K562 (cell line): ENCODE measurements at regions not wholly inside any gene's neighbourhood (a gene's known extent, or its start where the extent isn't known, plus 50 kb on each side); places are given as distances from the start of the nearest gene placed in this dataset.
"Not testable (repeated sequence)": the region's sequence is repeated elsewhere in the genome, so short reads cannot be mapped to it uniquely, and the experiment has no call there.

Source experiments
- ATAC-seq: fragments of 200-7000 bp; cut with Tn5 transposase; 3 replicates; pipeline ENCODE4 v1.9.1; 2020; ENCODE audit warnings: moderate library complexity
- BruUV-seq: library from RNA; stranded (reverse); fragments of 400-500 nt; replicated peaks from 2 replicates; lab custom pipeline; 2021; lab: Mats Ljungman, UMichigan
- CTCF ChIA-PET: fragments of 300-600 bp; formaldehyde crosslinking; extraction: SDS; loops from one replicate; lab custom pipeline; 2021; ENCODE audit warnings: low intra/inter-chr PET ratio; lab: Yijun Ruan, JAX
- POLR2A ChIA-PET: fragments of 300-600, 350-650 bp; sonication (Branson Sonifier 250); formaldehyde crosslinking; extraction: SDS; loops from one replicate; lab custom pipeline; 2021; ENCODE audit warnings: antibody characterized with exemption, inconsistent platforms; lab: Yijun Ruan, JAX
- DNase-seq, 4 experiments: peaks; one replicate each; pipeline versions ENCODE4 v3.0.0 to v3.0.0-alpha.2; 2011 to 2018; ENCODE audit warnings: low spot score in 3 of 4, mixed read lengths in 3 of 4; ENCODE audit errors: extremely low read depth in 1 of 4
- FAIRE-seq: peaks from 2 replicates; lab custom pipeline; 2011; peaks lifted over from hg19 to GRCh38; lab: Jason Lieb, UNC
- H2AFZ ChIP-seq: 2 replicates; pipeline ENCODE4 v1.6.0; 2011; ENCODE audit warnings: low read depth, low read length, control low read depth, inconsistent platforms
- H3K27ac ChIP-seq: fragments of 200-600 bp; 3 replicates; pipeline ENCODE4 v1.8.0; 2011; ENCODE audit warnings: low read depth, mild to moderate bottlenecking, control low read depth, inconsistent platforms, low read length, moderate library complexity, mixed read lengths; ENCODE audit errors: extremely low read depth
- H3K27me3 ChIP-seq, 2 experiments: fragments of 300-600 bp in 1 of 2; 2 replicates in 1 of 2; 3 replicates in 1 of 2; pipeline versions ENCODE4 v1.6.0 to v1.8.0; 2011; ENCODE audit warnings: inconsistent platforms in 2 of 2, low read length in 2 of 2, mild to moderate bottlenecking in 1 of 2, mixed read lengths in 1 of 2, moderate library complexity in 1 of 2; ENCODE audit not compliant: control insufficient read depth in 2 of 2, insufficient read depth in 2 of 2
- H3K36me3 ChIP-seq: fragments of 300-600 bp; 3 replicates; pipeline ENCODE4 v1.8.0; 2011; ENCODE audit warnings: mild to moderate bottlenecking, low read length, inconsistent platforms; ENCODE audit not compliant: control insufficient read depth, insufficient read depth
- H3K4me1 ChIP-seq, 2 experiments: fragments of 200-600 bp in 1 of 2; replicated peaks in 1 of 2; 2 replicates in 1 of 2; 3 replicates in 1 of 2; pipeline versions ENCODE4 v1.5.1 to v1.8.0; 2011; ENCODE audit warnings: inconsistent platforms in 2 of 2, low read length in 2 of 2, mild to moderate bottlenecking in 1 of 2, mixed read lengths in 1 of 2, moderate library complexity in 1 of 2; ENCODE audit not compliant: control insufficient read depth in 2 of 2, insufficient read depth in 2 of 2
- H3K4me2 ChIP-seq: 2 replicates; pipeline ENCODE4 v1.6.1; 2011; ENCODE audit warnings: low read length, control low read depth, inconsistent platforms, mixed read lengths; ENCODE audit not compliant: insufficient read depth
- H3K4me3 ChIP-seq: fragments of 200-600 bp; sonication (generic), shearing (Covaris generic); 2 replicates; pipeline ENCODE4 v1.5.1; 2016; ENCODE audit warnings: control low read depth, inconsistent platforms
- H3K79me2 ChIP-seq: fragments of 200-600 bp; 3 replicates; pipeline ENCODE4 v1.8.0; 2011; ENCODE audit warnings: low read length, inconsistent platforms; ENCODE audit not compliant: control insufficient read depth, insufficient read depth
- H3K9ac ChIP-seq, 2 experiments: 2 replicates each; pipeline versions ENCODE4 v1.6.0 to v1.6.1; 2011; ENCODE audit warnings: low read depth in 2 of 2, low read length in 2 of 2, control low read depth in 1 of 2, inconsistent platforms in 1 of 2, mild to moderate bottlenecking in 1 of 2, mixed read lengths in 1 of 2; ENCODE audit not compliant: insufficient read depth in 1 of 2
- H3K9me1 ChIP-seq: one replicate; pipeline ENCODE4 v1.6.0; 2011; ENCODE audit warnings: inconsistent platforms, mild to moderate bottlenecking, low read length, moderate library complexity; ENCODE audit not compliant: control insufficient read depth, insufficient read depth
- H3K9me3 ChIP-seq: replicated peaks from 2 replicates; pipeline ENCODE4 v1.5.1; 2011; ENCODE audit warnings: low read depth, low read length, inconsistent platforms; ENCODE audit not compliant: control insufficient read depth, insufficient read depth
- H4K20me1 ChIP-seq: replicated peaks from 2 replicates; pipeline ENCODE4 v1.6.1; 2011; ENCODE audit warnings: low read length, inconsistent platforms, mixed read lengths; ENCODE audit not compliant: control insufficient read depth, insufficient read depth
- C11orf30 ChIP-seq: fragments of 450-650 bp; IDR thresholded peaks from 2 replicates; pipeline ENCODE4 v1.6.1; 2016; ENCODE audit warnings: low read depth, mild to moderate bottlenecking
- FOSL1 ChIP-seq: fragments of 200-800 bp; sonication (Bioruptor generic); conservative IDR thresholded peaks from 2 replicates; pipeline ENCODE4 v1.6.1; 2016; ENCODE audit warnings: missing genetic modification characterization, missing compliant biosample characterization
- MAFG ChIP-seq: fragments of 450-650 bp; conservative IDR thresholded peaks from 2 replicates; pipeline ENCODE4 v1.6.1; 2016; ENCODE audit warnings: missing genetic modification characterization, missing compliant biosample characterization
- NFE2 ChIP-seq: IDR thresholded peaks from 2 replicates; pipeline ENCODE4 v1.6.1; 2014; ENCODE audit warnings: antibody characterized with exemption, low read depth
- SMARCE1 ChIP-seq: fragments of 450-650 bp; IDR thresholded peaks from 2 replicates; pipeline ENCODE4 v1.7.1; 2016; ENCODE audit warnings: mild to moderate bottlenecking
- SPI1 ChIP-seq: IDR thresholded peaks from 2 replicates; pipeline ENCODE4 v1.6.1; 2011; ENCODE audit warnings: low read depth, low read length, control low read depth, borderline replicate concordance
- ZNF316 ChIP-seq: fragments of 450-650 bp; IDR thresholded peaks from 2 replicates; pipeline ENCODE4 v1.6.1; 2016
- WGBS: fragments of 100-300 bp; shearing (Covaris generic); methylation state at CpG from one replicate; pipeline ENCODE4 v1.1.6; 2016; ENCODE audit warnings: low coverage, mixed read lengths; ENCODE audit not compliant: insufficient coverage; ENCODE audit errors: missing lambda C conversion rate; 5-methylcytosine and 5-hydroxymethylcytosine counted together
- in situ Hi-C: fragments of 300-500 bp; cut with MboI; formaldehyde crosslinking; loops from 4 replicates; pipeline ENCODE4 v1.15.0; 2018; ENCODE audit warnings: inconsistent platforms, mixed read lengths
- intact Hi-C: fragments of 100-400 bp; cut with micrococcal nuclease; formaldehyde crosslinking; loops from 2 replicates; pipeline ENCODE4 v1.14.2; 2022

GRCh38 chr15:38797506-38797905 is 232.9 kb upstream of the RASGRP1 start:
- in situ Hi-C loops, FAIRE-seq, H3K4me2 ChIP-seq: not testable (repeated sequence)

GRCh38 chr15:38799202-38799601 is 234.6 kb upstream of the RASGRP1 start:
- H3K9me1 ChIP-seq, H3K27ac ChIP-seq, H3K9me3 ChIP-seq, BruUV-seq, H3K9ac ChIP-seq, ATAC-seq, H3K36me3 ChIP-seq, H4K20me1 ChIP-seq, FAIRE-seq, intact Hi-C loops, CTCF ChIA-PET, POLR2A ChIA-PET, H3K4me2 ChIP-seq, H3K4me1 ChIP-seq, H3K27me3 ChIP-seq, H2AFZ ChIP-seq, H3K79me2 ChIP-seq, in situ Hi-C loops, DNase-seq, H3K4me3 ChIP-seq: not testable (repeated sequence)
- WGBS, result 2% methylated on average over 5 of the region's 5 CpGs
- TF ChIP-seq FOSL1 (tag) (0 out of 2 replicates have a peak, but pooled peaks have one; percentile 40), SPI1 (peak; percentile 67; the same call in 1 of the 2 replicates), NFE2 (peak; percentile 69), C11orf30 (peak; percentile 25; the same call in 1 of the 2 replicates), SMARCE1 (peak; percentile 64; the same call in 1 of the 2 replicates), MAFG (peak; percentile 67), ZNF316 (peak; percentile 12; the same call in 1 of the 2 replicates)

More at GRCh38 chr15:38797506-38797905, 232.9 kb upstream of the RASGRP1 start:
- BruUV-seq, H2AFZ ChIP-seq, H3K9me3 ChIP-seq, H3K27me3 ChIP-seq, CTCF ChIA-PET, H3K36me3 ChIP-seq, H4K20me1 ChIP-seq, H3K4me3 ChIP-seq, POLR2A ChIA-PET, H3K9me1 ChIP-seq, H3K9ac ChIP-seq, DNase-seq, H3K79me2 ChIP-seq, H3K27ac ChIP-seq, H3K4me1 ChIP-seq, ATAC-seq, intact Hi-C loops: not testable (repeated sequence)
- 0% methylated on average over 4 of the region's 4 CpGs for WGBS
